ENCODE measurements at regions not wholly inside any gene's neighbourhood (a gene's known extent, or its start where the extent isn't known, plus 50 kb on each side); places are given as distances from the start of the nearest gene placed in this dataset.
A peak's percentile ranks its signal among the peaks of the same experiment; 100 is the strongest.
"Not testable (repeated sequence)": the region's sequence is repeated elsewhere in the genome, so short reads cannot be mapped to it uniquely, and the experiment has no call there.

DNA sequence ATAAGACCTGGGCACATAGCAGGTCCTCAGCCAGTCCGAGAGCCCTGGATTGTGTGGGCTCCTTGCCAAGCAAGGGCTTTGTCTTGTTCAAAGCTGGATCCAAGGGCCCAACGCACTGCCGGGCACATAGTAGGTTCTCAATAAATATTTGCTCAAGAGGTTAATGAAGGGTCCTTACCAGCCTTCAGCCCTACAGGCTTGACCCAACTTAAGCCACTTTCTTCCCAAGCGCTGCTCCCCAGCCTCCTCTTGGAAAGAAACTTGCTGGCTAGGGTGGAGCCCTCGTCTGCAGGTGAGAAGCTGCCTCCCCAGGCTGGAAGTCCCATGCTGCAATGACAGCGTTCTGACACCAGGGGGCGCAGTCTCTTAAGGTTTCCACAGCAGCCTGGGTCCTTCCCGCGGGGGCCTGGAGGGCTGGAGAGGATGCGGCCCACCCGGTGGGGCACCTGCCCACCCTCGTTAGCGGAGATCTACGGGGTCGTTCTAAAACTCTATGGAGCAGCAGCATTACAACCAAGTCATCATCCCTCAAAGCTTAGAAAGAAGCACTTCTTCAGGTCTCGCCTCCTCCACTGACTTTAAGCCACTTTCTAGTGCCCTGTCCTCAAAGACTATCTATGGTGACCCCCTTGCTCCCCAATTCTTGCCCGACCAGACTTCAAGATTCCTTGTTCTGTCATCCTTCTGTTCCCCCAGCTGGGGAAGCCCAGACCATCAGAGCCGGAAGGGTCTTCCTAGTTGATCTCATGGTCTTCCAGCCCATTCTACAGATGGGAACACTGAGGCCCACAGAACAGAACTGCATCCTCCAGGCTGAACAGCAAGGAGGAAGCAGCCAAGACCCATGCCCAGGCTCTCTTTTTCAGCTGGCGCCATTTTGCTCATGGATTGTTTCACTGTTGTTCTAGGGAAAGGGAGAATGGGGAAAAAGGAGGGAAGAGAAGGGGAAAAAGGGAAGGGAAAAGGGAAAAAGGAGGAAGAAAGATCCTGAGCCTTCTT is 115.4 kb downstream of the LHX2 start:
- peak; percentile 82 for DNase-seq

DNA sequence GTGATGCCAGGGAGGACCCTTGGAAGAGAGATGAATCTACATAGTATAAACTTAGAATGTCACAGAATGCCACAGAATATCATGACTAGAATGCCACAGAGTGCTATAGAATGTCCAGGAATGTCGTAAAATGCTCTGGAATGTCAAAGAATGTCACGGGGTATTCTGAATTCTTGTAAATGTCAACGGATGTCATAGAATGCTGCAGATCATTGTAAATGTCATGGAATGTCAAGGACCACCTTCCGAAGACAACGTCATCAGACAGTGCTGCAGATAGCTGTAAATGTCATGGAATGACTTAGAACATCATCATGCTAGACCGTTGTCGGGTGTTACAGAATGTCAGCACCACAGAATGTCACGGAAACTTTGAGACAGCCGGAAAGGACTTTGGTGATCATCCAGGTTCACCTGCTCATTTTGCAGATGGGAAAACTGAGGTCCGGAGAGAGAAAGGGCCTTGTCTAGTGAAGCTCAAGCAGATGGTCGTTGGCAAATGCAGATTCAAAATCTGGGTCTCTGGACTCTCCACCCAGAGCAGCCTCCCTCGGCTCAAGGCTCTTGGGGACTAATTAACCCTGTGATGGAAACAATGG is 117.1 kb downstream of the LHX2 start:
- DNase-seq: no peak

DNA sequence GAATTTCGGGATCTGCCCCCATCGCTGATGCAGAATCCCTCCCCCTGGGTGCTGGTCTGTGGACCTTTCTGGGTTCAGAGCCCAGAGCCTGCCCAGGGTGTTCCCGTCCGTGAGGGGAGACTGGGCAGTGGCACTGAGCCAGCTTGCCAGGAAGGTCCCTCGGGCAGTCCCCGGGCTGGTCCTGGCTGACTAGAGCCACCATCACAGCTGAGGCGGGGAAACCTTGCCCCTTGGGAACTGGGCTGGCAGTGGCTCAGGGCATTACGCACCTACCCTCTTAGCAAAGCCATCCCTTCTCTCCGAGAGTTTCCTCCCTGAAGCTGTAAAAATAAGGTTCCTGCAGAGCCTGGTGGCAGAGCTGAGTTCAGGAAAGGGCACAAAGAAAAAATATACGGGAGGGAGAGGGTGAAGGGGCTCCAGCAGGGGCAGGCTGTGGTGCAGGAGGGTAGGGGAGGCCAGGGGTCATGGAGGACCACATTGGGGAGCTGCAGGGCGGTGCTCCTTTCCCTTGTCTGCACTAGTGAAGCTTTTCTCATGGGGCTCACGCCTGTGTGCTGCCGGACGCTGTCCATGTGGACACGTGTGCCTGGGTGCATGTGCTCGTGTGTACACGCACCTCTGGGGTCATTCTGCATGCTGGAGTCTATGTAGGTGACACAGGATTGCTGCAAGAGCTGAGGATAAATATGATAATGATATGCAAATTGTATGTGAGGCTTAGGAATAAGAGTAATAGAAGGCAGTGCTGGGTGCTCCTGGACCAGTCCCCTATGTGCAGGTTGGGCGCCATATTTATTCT is 118.9 kb downstream of the LHX2 start:
- no peak for DNase-seq

- not testable (repeated sequence) for DNase-seq
These were observed 120.0 kb downstream of the LHX2 start for GRCh38 chr9:124131518-124131917.

- DNase-seq: no peak
These were observed 121.1 kb downstream of the LHX2 start for GRCh38 chr9:124132671-124133147.

- no peak for DNase-seq
These were observed 122.2 kb downstream of the LHX2 start for GRCh38 chr9:124133727-124134126.

DNA sequence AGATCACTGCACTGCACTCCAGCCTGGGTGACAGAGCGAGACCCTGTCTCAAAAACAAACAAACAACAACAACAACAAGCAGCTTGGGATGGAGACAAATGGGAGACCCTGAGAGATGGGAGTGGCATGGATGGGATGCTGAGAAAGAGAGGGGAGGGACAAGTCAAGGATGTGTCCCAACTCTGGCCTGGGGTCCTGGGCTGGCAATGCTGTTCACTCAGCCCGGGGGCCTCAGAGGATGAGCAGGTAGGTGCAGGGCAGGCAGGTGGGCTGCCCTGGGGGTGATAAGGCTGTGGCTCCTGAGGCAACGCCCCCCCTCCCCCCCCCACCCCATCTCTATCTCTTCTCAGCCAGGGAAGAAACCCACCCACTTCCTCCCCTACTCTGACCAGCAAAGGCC is 123.0 kb downstream of the LHX2 start:
- no peak for DNase-seq

- DNase-seq: no peak
These were observed 121.9 kb upstream of the NEK6 start for GRCh38 chr9:124135813-124136365.

GRCh38 chr9:124137009-124137943 is 120.5 kb upstream of the NEK6 start:
- DNase-seq: no peak

- no peak for DNase-seq
These were observed 119.8 kb upstream of the NEK6 start for GRCh38 chr9:124137944-124138335.

DNA sequence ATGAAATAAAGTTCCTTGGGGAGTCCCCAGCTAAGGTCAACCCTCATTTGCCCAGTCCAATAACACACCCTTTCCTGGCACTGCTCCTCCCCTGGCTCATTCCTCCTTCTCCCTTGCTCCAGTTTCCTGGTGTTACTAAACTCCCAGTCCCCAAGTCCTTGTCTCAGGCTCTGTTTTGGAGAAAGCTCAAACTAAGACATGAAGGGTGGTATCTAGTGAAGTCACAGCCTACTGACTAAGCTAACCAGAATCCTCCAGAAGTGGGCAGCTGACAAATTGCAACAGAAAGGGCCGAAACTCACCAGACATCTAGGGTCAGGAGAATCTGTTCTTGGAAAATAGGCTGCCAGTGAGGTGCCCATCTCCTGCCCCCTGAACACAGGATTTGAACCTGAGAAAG is 118.7 kb upstream of the NEK6 start:
- DNase-seq: no peak

DNA sequence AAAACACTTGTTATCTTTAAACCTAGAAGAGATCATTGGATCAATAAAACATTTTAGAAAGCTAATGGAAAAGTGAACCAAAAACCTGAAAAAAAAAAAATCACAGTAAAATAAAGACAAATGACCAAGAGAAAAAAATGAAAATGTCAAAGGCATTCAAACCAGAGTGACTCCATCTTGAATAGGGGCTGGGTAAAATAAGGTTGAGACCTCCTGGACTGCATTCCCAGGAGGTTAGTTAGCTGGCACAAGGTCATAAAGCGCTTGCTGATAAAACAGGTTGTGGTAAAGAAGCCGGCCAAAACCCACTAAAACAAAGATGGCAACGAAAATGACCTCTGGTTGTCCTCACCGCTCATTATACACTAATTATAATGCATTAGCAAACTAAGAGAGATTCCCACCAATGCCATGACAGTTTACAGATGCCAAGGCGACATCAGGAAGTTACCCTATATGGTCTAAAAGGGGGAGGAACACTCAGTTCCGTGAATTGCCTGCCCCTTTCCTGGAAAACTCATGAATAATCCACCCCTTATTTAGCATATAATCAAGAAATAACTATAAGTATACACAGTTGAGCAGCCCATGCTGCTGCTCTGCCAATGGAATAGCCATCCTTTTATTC is 116.7 kb upstream of the NEK6 start:
- DNase-seq: no peak

DNA sequence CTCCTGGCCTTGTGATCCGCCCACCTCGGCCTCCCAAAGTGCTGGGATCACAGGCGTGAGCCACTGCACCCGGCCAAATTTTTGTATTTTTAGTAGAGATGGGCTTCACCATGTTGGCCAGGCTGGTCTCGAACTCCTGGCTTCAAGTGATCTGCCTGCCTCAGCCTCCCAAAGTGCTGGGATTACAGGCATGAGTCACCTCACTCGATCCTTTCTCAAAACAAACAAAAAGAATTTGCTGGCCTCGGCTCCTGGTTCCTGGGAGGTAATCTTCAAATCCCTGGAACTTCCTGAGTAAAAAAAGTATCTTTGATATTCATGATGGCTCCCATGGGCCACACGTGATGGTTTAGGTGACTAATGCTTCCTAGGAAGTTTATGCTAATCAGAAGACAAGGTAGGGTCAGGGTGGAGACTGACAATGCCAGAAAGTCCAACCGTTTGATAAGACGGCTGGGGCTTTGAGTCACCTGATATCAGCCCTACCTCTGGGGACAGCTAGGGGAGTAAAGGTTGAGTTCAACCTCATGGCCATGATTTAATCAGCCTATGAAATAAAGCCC is 113.1 kb upstream of the NEK6 start:
- not testable (repeated sequence) for DNase-seq

DNA sequence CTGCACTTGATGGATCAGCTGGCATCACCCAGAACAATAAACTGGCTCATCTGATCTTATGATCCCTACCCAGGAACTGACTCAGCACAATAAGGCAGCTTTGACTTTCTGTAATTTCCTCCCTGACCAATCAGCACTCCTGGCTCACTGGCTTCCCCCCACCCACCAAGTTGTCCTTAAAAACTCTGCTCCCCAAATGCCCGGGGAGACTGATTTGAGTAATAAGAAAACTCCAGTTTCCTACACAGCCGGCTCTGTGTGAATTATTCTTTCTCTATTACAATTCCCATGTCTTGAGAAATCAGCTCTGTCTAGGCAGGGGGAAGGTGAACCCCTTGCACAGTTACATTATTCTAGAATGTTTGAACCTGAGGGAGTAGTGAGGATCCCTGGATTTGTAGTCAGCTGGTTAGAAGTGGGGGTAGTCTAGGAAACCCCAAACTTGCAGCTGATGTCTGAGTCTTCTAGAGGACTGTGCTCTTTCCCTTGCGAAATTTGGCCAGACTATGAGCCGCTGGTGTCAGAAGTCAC is 111.7 kb upstream of the NEK6 start:
- DNase-seq: no peak

- DNase-seq: no peak
These were observed 107.8 kb upstream of the NEK6 start for GRCh38 chr9:124149992-124150391.

GRCh38 chr9:124163760-124164255 is 93.9 kb upstream of the NEK6 start:
- no peak for DNase-seq

- no peak for DNase-seq
These were observed 92.9 kb upstream of the NEK6 start for GRCh38 chr9:124164811-124165210.

GRCh38 chr9:124174433-124174832 is 83.3 kb upstream of the NEK6 start:
- no peak for DNase-seq

DNA sequence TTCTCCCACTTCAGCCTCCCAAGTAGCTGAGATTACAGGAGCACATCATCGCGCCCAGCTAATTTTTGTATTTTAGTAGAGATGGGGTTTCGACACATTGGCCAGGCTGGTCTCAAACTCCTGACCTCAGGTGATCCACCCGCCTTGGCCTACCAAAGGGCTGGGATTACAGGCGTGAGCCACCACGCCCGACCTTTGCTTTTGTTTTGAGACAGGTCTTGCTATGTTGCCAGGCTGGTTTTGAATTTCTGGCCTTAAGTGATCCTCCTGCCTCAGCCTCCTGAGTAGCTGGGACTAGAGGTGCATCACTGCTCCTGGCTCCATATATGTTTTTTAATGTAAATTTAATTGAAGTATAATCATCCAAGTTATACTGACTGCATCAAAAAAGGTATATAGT is 80.2 kb upstream of the NEK6 start:
- not testable (repeated sequence) for DNase-seq
